OCI-LY1 (cell line): ENCODE measurements at regions not wholly inside any gene's neighbourhood (a gene's known extent, or its start where the extent isn't known, plus 50 kb on each side); places are given as distances from the start of the nearest gene placed in this dataset.

Experiments
- H2AFZ ChIP-seq: fragments of 200-600 bp; sonication (generic), shearing (Covaris generic); 2 replicates; pipeline ENCODE4 v1.6.0; 2014; ENCODE audit warnings: antibody characterized with exemption, mild to moderate bottlenecking, low read length
- H3F3A ChIP-seq: fragments of 200-600 bp; sonication (generic), shearing (Covaris generic); 2 replicates; pipeline ENCODE4 v1.6.0; 2014; ENCODE audit warnings: mild to moderate bottlenecking, antibody characterized with exemption, low read length, moderate library complexity; ENCODE audit not compliant: insufficient read depth
- H3K27ac ChIP-seq: fragments of 200-600 bp; sonication (generic); 2 replicates; pipeline ENCODE4 v1.5.1; 2014; ENCODE audit warnings: low read length, mixed run types, mild to moderate bottlenecking, low read depth; ENCODE audit not compliant: poor library complexity, severe bottlenecking
- H3K27me3 ChIP-seq: fragments of 200-600 bp; sonication (generic); 2 replicates; pipeline ENCODE4 v1.6.0; 2014; ENCODE audit warnings: antibody characterized with exemption, mild to moderate bottlenecking, low read length, moderate library complexity; ENCODE audit not compliant: insufficient read depth
- H3K36me3 ChIP-seq: fragments of 200-600 bp; sonication (generic); 2 replicates; pipeline ENCODE4 v1.6.1; 2014; ENCODE audit warnings: mild to moderate bottlenecking, antibody characterized with exemption, low read length, moderate library complexity, mixed read lengths; ENCODE audit not compliant: insufficient read depth
- H3K4me1 ChIP-seq: fragments of 200-600 bp; sonication (generic); 2 replicates; pipeline ENCODE4 v1.5.1; 2014; ENCODE audit warnings: mild to moderate bottlenecking, low read length, moderate library complexity; ENCODE audit not compliant: insufficient read depth, severe bottlenecking
- H3K4me2 ChIP-seq: fragments of 200-600 bp; sonication (generic), shearing (Covaris generic); 2 replicates; pipeline ENCODE4 v1.6.1; 2014; ENCODE audit warnings: low read length
- H3K4me3 ChIP-seq: fragments of 200-600 bp; sonication (generic); 2 replicates; pipeline ENCODE4 v1.5.1; 2014; ENCODE audit warnings: low read length, low read depth, mild to moderate bottlenecking, mixed read lengths; ENCODE audit not compliant: poor library complexity, severe bottlenecking
- H3K79me2 ChIP-seq: fragments of 200-600 bp; shearing (Covaris generic); 2 replicates; pipeline ENCODE4 v1.6.1; 2016; ENCODE audit warnings: mixed run types, low read length, mixed read lengths; ENCODE audit not compliant: insufficient read depth
- H3K9ac ChIP-seq: fragments of 200-600 bp; sonication (generic), shearing (Covaris generic); 2 replicates; pipeline ENCODE4 v1.6.1; 2014; ENCODE audit warnings: mild to moderate bottlenecking, low read length, mixed read lengths
- H3K9me2 ChIP-seq: fragments of 200-600 bp; sonication (generic), shearing (Covaris generic); 2 replicates; pipeline ENCODE4 v1.6.1; 2014; ENCODE audit warnings: low read depth, mild to moderate bottlenecking, low read length, mixed read lengths
- H3K9me3 ChIP-seq: fragments of 200-600 bp; shearing (Covaris generic); 2 replicates; pipeline ENCODE4 v1.6.1; 2014; ENCODE audit warnings: low read length, mixed read lengths
- H4K20me1 ChIP-seq: fragments of 200-600 bp; sonication (generic), shearing (Covaris generic); 2 replicates; pipeline ENCODE4 v1.6.0; 2016; ENCODE audit warnings: mild to moderate bottlenecking, low read length; ENCODE audit not compliant: insufficient read depth
- CTCF ChIP-seq: fragments of 200-600 bp; sonication (generic), shearing (Covaris generic); IDR thresholded peaks from 2 replicates; pipeline ENCODE4 v1.5.1; 2017; ENCODE audit warnings: mild to moderate bottlenecking, antibody characterized with exemption, low read length, moderate library complexity, mixed read lengths
- EZH2 ChIP-seq: fragments of 200-600 bp; sonication (generic), shearing (Covaris generic); IDR thresholded peaks from 2 replicates; pipeline ENCODE4 v1.8.0; 2017; ENCODE audit warnings: borderline replicate concordance, mixed run types, mild to moderate bottlenecking, antibody characterized with exemption, low read length, moderate library complexity, mixed read lengths

GRCh38 chr1:95467036-95467435, 233.0 kb downstream of the RWDD3 start:
- Histone ChIP-seq H3K9me3 (no peaks in the 10 kb centered on the region; the same call in 1 of the 2 replicates), H2AFZ (no peak overlapping the region), H3K9ac (no peak overlapping the region), H3K27ac (no peak overlapping the region), H3K4me1 (no peaks in the 10 kb centered on the region), H3K4me3 (no peak overlapping the region), H3K27me3 (no peaks in the 10 kb centered on the region), H3K79me2 (no peaks in the 10 kb centered on the region), H3K4me2 (no peak overlapping the region), H4K20me1 (no peaks in the 10 kb centered on the region), H3K9me2 (no peaks in the 10 kb centered on the region), H3F3A (no peaks in the 10 kb centered on the region), H3K36me3 (no peaks in the 10 kb centered on the region)
- TF ChIP-seq EZH2 (no peak), CTCF (no peak)

GRCh38 chr1:95475686-95476457, 241.9 kb downstream of the RWDD3 start:
- H3K9me2 ChIP-seq: no peaks in the 10 kb centered on the region
- H2AFZ ChIP-seq: no peak overlapping the region
- no peak for TF ChIP-seq EZH2
- no peak for TF ChIP-seq CTCF
- H3K79me2 ChIP-seq: no peaks in the 10 kb centered on the region
- H3K4me1 ChIP-seq: no peaks in the 10 kb centered on the region
- no peak overlapping the region for H3K4me3 ChIP-seq
- H3K9ac ChIP-seq: no peak overlapping the region
- H3K9me3 ChIP-seq: no peaks in the 10 kb centered on the region
- H3K27me3 ChIP-seq: no peaks in the 10 kb centered on the region
- H3K4me2 ChIP-seq: no peak overlapping the region
- no peaks in the 10 kb centered on the region for H3F3A ChIP-seq
- no peak overlapping the region for H3K27ac ChIP-seq
- no peaks in the 10 kb centered on the region for H4K20me1 ChIP-seq
- H3K36me3 ChIP-seq: no peaks in the 10 kb centered on the region

GRCh38 chr1:95496307-95496706, 262.3 kb downstream of the RWDD3 start:
- no peaks in the 10 kb centered on the region for H3F3A ChIP-seq
- H4K20me1 ChIP-seq: no peaks in the 10 kb centered on the region
- no peaks in the 10 kb centered on the region for H3K9me3 ChIP-seq
- no peak overlapping the region for H3K4me2 ChIP-seq
- no peaks in the 10 kb centered on the region for H3K27me3 ChIP-seq
- TF ChIP-seq EZH2: no peak
- TF ChIP-seq CTCF: no peak
- no peak overlapping the region for H2AFZ ChIP-seq
- H3K9ac ChIP-seq: no peak overlapping the region
- H3K4me1 ChIP-seq: no peaks in the 10 kb centered on the region
- H3K9me2 ChIP-seq: no peaks in the 10 kb centered on the region
- H3K27ac ChIP-seq: no peak overlapping the region
- H3K79me2 ChIP-seq: no peaks in the 10 kb centered on the region
- no peak overlapping the region for H3K4me3 ChIP-seq
- no peaks in the 10 kb centered on the region for H3K36me3 ChIP-seq
